T47D (cell line): ENCODE measurements at regions not wholly inside any gene's neighbourhood (a gene's known extent, or its start where the extent isn't known, plus 50 kb on each side); places are given as distances from the start of the nearest gene placed in this dataset.

Experiments
- DNase-seq, 2 experiments: peaks; one replicate each; pipeline versions ENCODE4 v3.0.0 to v3.0.0-alpha.2; 2011 to 2012; ENCODE audit warnings: low read depth in 1 of 2, low spot score in 1 of 2
- JUND ChIP-seq: IDR thresholded peaks from 2 replicates; pipeline ENCODE4 v1.6.1; 2012; ENCODE audit warnings: low read depth
- in situ Hi-C: cut with HindIII; loops from 2 replicates; pipeline ENCODE4 v1.10.0; 2016; ENCODE audit warnings: low sequenced_read_pairs, low pct_unique_long_range_greater_than_20kb

DNA sequence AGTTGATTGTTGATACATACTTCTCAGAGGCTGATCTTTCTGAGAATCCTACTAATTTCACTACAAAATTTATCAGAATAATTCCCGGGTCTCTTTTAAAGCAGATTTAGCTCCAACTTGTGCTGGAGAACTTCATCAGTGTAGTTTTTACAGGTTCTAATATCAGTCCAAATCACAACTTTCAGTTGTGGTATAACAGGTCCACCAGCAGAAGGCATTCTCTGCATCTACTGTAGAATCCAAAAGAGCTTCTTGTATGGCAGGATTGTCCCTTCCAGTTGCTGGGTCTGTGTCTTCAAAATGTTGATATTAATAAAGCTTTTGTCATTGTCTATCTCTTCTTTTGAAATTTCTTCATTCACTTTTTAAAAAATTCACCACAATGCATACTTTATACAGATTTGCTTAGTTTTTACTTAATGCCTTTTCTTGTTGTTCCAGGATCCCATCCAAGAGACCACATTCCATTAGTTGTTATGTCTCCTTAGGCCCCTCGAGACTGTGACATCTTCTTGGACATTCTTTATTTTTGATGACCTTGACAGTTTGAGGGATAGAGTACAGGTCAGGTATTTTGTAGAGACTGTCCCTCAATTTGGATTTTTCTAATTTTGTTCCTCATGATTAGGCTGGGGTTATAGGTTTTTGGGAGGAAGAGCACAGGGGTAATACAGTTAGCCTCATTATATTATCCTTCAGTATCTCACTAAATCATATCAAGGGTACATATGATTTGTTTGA is 490.5 kb upstream of the MEX3C start:
- no peak for TF ChIP-seq JUND
- in situ Hi-C loops: no loop called here
- no peak for DNase-seq

DNA sequence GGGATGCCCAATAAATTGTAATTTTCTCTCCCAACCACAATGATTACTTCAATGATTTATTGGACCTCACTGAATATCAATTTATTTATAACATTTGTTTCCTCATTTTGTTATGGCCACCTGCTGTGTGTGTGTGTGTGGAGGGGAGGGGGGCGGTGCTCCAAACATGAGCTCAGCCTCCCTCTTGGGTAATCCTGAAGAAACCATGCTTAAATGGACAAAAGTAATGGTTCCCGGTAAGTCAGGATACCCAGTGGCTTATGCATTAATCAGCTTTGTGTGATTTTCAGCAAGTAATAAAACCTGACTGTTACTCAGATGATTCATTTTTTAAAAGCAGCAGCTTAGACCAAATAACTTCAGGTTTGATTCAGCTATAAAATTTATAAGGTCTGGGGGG is 495.1 kb upstream of the MEX3C start:
- DNase-seq: no peak
- TF ChIP-seq JUND: no peak
- in situ Hi-C loops: no loop called here

DNA sequence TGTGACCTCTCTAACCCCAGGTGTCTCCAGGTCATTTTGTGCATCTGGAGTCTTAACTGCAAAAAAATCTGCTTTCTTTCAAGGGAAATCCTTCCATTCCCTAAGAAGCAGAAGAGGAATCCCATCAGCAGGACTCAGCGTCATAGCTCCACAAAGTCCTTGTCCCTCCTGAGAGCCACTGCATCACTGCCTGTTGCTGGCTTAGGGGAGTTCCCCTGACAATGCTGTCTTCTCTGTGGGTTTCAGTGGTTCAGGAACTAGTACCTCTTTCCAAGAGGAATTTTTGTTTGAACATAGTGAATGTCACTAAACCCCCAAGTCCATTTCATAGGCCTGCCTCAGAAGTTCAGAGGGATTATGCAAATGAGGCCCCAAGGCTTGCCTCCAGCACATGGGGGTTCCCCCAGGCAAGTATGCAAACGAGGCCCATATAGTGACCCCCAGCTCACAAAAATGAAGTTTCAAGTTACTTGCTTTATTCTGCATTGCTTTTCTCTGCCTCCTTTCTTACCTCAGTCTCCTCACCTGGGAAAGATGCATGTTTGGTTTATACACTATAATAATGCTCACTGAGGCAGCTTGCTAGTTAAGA is 513.9 kb upstream of the MEX3C start:
- no peak for DNase-seq
- in situ Hi-C loops: no loop called here

GRCh38 chr18:51712821-51713220 is 515.3 kb upstream of the MEX3C start:
- TF ChIP-seq JUND: no peak

More for the DNA sequence above, 513.9 kb upstream of the MEX3C start:
- TF ChIP-seq JUND: no peak

DNA sequence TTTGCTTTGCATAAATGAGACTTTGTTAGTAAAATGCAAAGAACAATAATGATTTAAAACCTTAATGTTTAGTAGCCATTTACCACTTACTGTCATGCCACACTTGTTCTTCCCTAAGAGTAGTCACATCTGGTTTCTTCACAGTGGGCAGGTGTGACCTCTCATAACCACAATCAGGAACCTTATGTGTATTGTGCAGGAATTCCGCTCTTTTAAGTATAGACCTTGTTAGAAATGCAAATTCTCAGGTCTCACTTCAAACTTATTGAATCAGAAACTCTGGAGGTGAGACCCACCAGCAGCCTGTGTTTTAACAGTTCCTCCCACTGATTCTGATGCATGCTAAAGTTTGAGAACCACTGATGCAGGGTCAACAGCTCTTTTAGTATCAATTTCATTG is 518.8 kb upstream of the MEX3C start:
- TF ChIP-seq JUND: no peak
- in situ Hi-C loops: no loop called here
- DNase-seq: no peak

More at GRCh38 chr18:51712821-51713220, 515.3 kb upstream of the MEX3C start:
- in situ Hi-C loops: no loop called here
- no peak for DNase-seq

DNA sequence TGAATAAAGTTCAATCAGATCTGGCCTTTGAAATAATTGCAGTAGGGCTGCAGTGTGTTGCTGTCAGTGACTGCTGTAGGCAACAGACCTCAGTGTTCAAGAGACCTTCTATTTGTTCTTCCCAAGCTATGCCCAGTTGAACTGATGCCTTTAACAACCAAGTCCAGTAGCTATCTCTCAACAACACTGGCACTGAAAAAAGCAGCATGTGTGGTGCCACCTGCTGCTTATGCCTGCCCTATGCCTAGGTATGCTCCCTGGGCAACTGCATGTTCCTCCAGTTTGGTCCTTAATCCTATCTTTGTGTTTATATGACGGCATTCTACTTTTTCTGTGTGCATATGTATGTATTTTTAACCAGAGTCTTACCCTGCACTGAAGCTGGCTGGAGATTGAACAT is 523.9 kb upstream of the MEX3C start:
- no peak for TF ChIP-seq JUND
- DNase-seq: no peak
- in situ Hi-C loops: no loop called here

DNA sequence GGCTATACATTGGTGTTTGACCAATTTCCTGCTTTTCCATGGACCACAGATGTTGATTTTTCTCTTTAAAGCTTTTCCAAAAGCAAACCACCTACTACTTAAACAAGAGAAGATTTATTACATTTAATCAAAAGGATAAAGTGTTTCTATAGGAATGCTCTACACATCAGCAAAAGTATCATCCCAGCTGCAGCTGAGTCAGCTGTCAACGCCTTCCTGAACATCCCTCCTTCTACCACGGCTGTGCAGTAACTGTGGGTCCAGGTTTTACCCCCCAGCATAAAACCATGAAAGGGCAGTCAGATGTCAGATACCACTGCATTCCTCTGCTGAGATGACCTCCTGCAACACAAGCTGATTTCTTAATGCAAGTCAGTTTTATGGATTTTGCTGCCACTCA is 524.5 kb upstream of the MEX3C start:
- TF ChIP-seq JUND: no peak
- in situ Hi-C loops: no loop called here
- no peak for DNase-seq

- no peak for TF ChIP-seq JUND
- in situ Hi-C loops: no loop called here
- DNase-seq: no peak
Measured at GRCh38 chr18:51724790-51725721, 527.6 kb upstream of the MEX3C start.

- in situ Hi-C loops: no loop called here
- TF ChIP-seq JUND: no peak
- DNase-seq: no peak
Measured at GRCh38 chr18:51726614-51727013, 529.1 kb upstream of the MEX3C start.

DNA sequence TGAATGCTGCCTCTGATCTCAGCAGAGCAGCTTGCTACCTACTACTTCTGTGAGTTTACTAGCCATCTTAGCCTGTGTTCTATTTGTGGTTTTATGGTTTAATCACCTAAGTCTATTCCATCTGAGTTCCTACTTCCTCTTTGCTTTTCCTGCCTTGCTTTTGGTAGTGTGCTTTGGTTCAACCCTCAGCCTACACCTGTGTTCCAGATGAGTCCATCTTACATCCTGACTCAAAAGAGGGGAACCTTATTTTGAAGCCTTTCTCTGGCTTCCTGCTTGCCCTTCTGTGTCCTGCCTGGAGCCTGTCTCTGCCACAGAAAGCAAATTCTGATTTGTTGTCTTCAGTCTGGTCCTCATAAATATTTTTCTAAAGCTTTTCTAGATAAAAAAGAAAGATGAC is 530.3 kb upstream of the MEX3C start:
- no peak for DNase-seq
- in situ Hi-C loops: no loop called here
- TF ChIP-seq JUND: no peak

GRCh38 chr18:51731070-51731469 is 533.6 kb upstream of the MEX3C start:
- in situ Hi-C loops: no loop called here
- no peak for TF ChIP-seq JUND
- DNase-seq: no peak

DNA sequence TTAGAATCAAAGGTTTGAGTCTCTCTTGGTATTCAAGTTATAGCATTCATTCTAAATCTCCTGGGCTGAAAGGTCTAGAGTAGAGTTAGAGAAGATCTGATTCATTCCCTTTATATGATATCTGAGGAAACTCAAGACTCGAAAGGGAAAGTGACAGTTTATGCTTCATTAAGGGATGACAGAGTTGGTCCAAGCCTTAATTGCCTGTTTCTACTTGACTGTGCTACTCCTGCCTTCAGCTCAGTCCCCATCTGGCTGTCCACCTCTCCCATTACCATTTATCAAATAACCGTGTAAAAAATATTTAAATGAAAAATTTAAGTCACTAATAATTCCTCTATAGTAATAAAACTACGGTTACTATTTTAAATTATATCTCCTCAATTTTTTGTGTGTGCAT is 537.1 kb upstream of the MEX3C start:
- TF ChIP-seq JUND: no peak
- in situ Hi-C loops: no loop called here
- DNase-seq: no peak

GRCh38 chr18:51739044-51739666 is 541.7 kb upstream of the MEX3C start:
- DNase-seq: no peak
- in situ Hi-C loops: no loop called here
- TF ChIP-seq JUND: no peak
